Activated CD4-positive, alpha-beta T cell treated with anti-CD3 and anti-CD28 coated beads, Interleukin-2, amount 10 ng/mL, durations not matched to agents 24 days and 14 days (primary cell): ENCODE measurements at regions not wholly inside any gene's neighbourhood (a gene's known extent, or its start where the extent isn't known, plus 50 kb on each side); places are given as distances from the start of the nearest gene placed in this dataset.
"Not testable (repeated sequence)": the region's sequence is repeated elsewhere in the genome, so short reads cannot be mapped to it uniquely, and the experiment has no call there.

Experiments used
- DNase-seq: peaks from one replicate; pipeline ENCODE4 v3.0.0; 2022
- H3K27ac Mint-ChIP-seq: one replicate; pipeline ENCODE4 v1.8.0; 2022; ENCODE audit warnings: mild to moderate bottlenecking, mixed read lengths
- H3K27me3 Mint-ChIP-seq: one replicate; pipeline ENCODE4 v1.8.0; 2022; ENCODE audit warnings: mixed read lengths
- H3K36me3 Mint-ChIP-seq: one replicate; pipeline ENCODE4 v1.8.0; 2022; ENCODE audit warnings: low read depth, mild to moderate bottlenecking, mixed read lengths
- H3K4me1 Mint-ChIP-seq: one replicate; pipeline ENCODE4 v1.8.0; 2021; ENCODE audit warnings: mixed read lengths
- H3K4me3 Mint-ChIP-seq: one replicate; pipeline ENCODE4 v1.8.0; 2022; ENCODE audit warnings: mild to moderate bottlenecking, moderate library complexity, mixed read lengths
- H3K9me3 Mint-ChIP-seq: one replicate; pipeline ENCODE4 v1.8.0; 2021; ENCODE audit warnings: mixed read lengths
- intact Hi-C: fragments of 100-400 bp; cut with micrococcal nuclease; formaldehyde crosslinking; loops from one replicate; pipeline ENCODE4 v1.15.1; 2023

DNA sequence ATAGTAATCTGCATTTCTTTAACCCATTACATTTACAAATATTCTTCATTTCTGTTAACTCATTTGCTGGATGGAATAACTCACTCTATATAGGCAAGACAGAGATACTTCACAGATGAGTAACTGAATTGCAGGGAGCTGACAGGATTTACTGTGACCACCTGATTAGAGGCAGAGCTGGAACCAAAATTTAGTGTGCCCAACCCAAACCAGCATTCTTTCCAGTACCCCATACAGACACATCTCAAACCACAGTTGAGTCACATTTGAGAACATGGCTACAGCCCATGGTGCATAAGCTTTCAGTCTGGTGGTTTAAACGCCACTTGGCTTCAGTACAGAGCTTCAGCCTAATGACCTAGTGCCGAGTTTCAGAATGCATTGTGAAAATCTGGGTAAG, 138.4 kb upstream of the TENT5A start:
- H3K27ac Mint-ChIP-seq: no peak overlapping the region

DNA sequence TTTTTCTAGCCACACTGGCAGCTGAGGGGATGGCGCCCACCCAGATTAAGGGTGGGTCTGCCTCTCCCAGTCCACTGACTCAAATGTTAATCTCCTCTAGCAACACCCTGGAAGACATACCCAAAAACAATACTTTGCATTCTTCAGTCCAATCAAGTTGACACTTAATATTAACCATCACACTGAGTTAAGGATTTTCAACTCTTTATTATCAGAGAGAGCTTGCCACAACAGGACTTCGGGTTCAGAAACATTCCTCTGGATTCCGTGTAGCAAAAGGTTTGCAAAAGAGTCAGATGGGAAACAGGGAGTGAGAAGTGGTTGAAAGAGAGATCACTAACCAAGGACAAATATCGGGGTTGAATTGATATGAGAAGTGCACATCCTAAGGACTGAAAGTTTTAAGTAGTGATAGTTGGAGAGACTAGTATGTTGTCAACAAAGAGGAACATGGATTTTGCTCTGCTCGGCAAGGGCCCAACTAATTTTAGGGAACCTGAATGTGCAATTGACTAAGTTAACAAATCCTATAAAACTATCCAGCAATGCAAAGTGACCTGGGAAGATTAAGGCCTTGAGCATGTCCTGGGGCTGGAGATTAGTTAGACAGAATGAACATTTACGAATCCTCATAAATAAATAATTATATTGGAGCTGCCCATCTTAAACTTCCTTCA, 137.0 kb upstream of the TENT5A start:
- intact Hi-C loops: no loop called here
- no peaks in the 10 kb centered on the region for H3K36me3 Mint-ChIP-seq
- no peaks in the 10 kb centered on the region for H3K4me1 Mint-ChIP-seq
- no peaks in the 10 kb centered on the region for H3K9me3 Mint-ChIP-seq
- H3K4me3 Mint-ChIP-seq: no peak overlapping the region
- no peak overlapping the region for H3K27ac Mint-ChIP-seq
- no peaks in the 10 kb centered on the region for H3K27me3 Mint-ChIP-seq
- DNase-seq: no peak

More for the DNA sequence above, 138.4 kb upstream of the TENT5A start:
- intact Hi-C loops: no loop called here
- Mint-ChIP-seq H3K27me3 (no peaks in the 10 kb centered on the region), H3K36me3 (no peaks in the 10 kb centered on the region), H3K9me3 (no peaks in the 10 kb centered on the region), H3K4me3 (no peak overlapping the region), H3K4me1 (no peaks in the 10 kb centered on the region)
- no peak for DNase-seq

DNA sequence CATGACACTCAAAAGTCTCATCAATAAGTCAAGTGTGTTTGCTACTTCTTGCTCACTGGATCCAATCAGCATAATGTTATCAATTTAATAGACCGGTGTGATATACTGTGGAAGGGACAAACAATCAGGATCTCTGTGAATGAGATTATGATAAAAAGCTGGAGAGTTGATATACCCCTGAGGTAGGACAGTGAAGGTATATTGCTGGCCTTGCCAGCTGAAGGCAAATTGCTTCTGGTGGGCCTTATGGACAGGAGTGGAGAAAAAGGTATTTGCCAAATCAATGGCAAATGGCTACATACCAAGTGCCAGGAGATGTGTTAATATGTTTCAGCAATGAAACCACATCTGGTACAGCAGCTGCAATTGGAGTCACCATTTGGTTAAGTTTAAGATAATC, 134.4 kb upstream of the TENT5A start:
- intact Hi-C loops, H3K36me3 Mint-ChIP-seq, H3K9me3 Mint-ChIP-seq, H3K27ac Mint-ChIP-seq, H3K4me1 Mint-ChIP-seq, H3K27me3 Mint-ChIP-seq, H3K4me3 Mint-ChIP-seq, DNase-seq: not testable (repeated sequence)

GRCh38 chr6:81886157-81886556, 133.7 kb upstream of the TENT5A start:
- no peak for DNase-seq
- H3K27ac Mint-ChIP-seq: no peak overlapping the region
- H3K4me1 Mint-ChIP-seq: no peaks in the 10 kb centered on the region
- intact Hi-C loops: no loop called here
- no peaks in the 10 kb centered on the region for H3K27me3 Mint-ChIP-seq
- H3K36me3 Mint-ChIP-seq: no peaks in the 10 kb centered on the region
- H3K9me3 Mint-ChIP-seq: no peaks in the 10 kb centered on the region
- no peak overlapping the region for H3K4me3 Mint-ChIP-seq

DNA sequence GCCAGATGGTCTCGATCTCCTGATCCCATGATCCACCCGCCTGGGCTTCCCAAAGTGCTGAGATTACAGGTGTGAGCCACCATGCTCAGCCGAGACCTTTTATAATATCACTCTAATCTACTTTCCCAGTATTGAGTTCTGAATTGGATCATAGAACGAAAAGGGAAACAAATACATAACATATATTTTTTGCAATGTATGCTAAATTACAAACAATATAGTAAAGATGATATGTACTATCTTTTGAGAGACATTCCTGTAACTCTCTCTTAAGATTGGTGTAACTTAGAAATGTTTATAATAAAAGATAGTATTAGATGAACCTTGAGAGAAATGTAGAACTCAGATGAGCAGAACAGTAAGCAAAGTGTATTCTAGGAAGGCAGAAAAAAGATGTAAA, 129.2 kb upstream of the TENT5A start:
- no peaks in the 10 kb centered on the region for H3K4me1 Mint-ChIP-seq
- intact Hi-C loops: no loop called here
- no peak overlapping the region for H3K4me3 Mint-ChIP-seq
- no peak overlapping the region for H3K27ac Mint-ChIP-seq
- H3K27me3 Mint-ChIP-seq: no peaks in the 10 kb centered on the region
- H3K9me3 Mint-ChIP-seq: no peaks in the 10 kb centered on the region
- DNase-seq: no peak
- H3K36me3 Mint-ChIP-seq: no peaks in the 10 kb centered on the region

DNA sequence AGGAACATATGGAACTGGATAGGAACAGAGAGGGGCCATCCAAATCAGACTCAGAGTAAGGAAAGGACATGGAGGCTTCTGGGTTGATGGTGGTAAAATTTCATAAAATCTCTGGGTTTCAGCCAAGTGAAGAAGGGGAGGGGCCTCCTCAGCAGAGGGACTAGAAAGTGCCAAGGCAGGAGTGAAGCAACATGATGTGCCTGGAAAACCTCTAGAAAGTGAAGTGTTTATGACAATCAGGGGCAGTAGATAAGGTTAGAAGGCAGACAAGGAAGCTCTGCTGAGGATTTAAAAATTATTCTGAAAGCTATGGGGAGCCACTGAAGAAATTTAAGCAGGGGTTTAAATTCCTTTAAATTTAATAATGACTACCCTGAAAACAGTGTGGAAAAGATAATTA, 126.0 kb upstream of the TENT5A start:
- Mint-ChIP-seq H3K4me3 (no peak overlapping the region), H3K27me3 (no peaks in the 10 kb centered on the region), H3K36me3 (no peaks in the 10 kb centered on the region), H3K9me3 (no peaks in the 10 kb centered on the region), H3K27ac (no peak overlapping the region), H3K4me1 (no peaks in the 10 kb centered on the region)
- DNase-seq: no peak
- intact Hi-C loops: no loop called here

GRCh38 chr6:81876971-81877370, 124.5 kb upstream of the TENT5A start:
- intact Hi-C loops: no loop called here
- H3K36me3 Mint-ChIP-seq: no peaks in the 10 kb centered on the region
- no peak overlapping the region for H3K4me3 Mint-ChIP-seq
- H3K9me3 Mint-ChIP-seq: no peaks in the 10 kb centered on the region
- DNase-seq: no peak
- H3K4me1 Mint-ChIP-seq: no peaks in the 10 kb centered on the region
- H3K27me3 Mint-ChIP-seq: no peaks in the 10 kb centered on the region
- no peak overlapping the region for H3K27ac Mint-ChIP-seq

DNA sequence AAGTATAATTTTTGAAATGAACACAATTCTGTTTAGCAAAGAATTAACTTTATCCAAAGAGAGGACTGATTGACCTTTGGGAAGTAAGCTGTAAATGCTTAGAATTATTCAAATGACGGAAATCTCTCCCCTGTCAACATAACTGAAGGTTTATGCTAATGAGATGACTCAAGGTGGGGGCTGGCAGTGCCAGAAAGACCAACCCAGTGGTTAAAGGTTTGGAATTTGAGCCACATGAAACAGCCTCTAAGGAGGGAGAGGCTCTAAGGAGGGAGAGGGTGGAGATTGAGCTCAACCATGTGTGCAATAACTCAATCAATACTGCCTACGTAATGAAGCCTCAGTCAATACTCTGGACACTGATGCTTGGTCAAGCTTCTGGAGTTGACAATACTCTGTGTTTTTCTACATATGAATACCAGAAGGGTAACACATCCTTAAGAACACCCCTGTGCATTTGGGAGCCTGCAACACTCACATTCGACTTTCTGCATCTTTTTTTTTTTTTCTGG, 123.4 kb upstream of the TENT5A start:
- H3K4me3 Mint-ChIP-seq: no peak overlapping the region
- intact Hi-C loops: no loop called here
- H3K27me3 Mint-ChIP-seq: no peaks in the 10 kb centered on the region
- H3K9me3 Mint-ChIP-seq: peaks cover 7% of the 10 kb centered on the region
- no peaks in the 10 kb centered on the region for H3K4me1 Mint-ChIP-seq
- H3K36me3 Mint-ChIP-seq: no peaks in the 10 kb centered on the region
- H3K27ac Mint-ChIP-seq: no peak overlapping the region
- DNase-seq: no peak

- H3K9me3 Mint-ChIP-seq, intact Hi-C loops, H3K27ac Mint-ChIP-seq, H3K4me3 Mint-ChIP-seq, H3K27me3 Mint-ChIP-seq, H3K36me3 Mint-ChIP-seq, H3K4me1 Mint-ChIP-seq, DNase-seq: not testable (repeated sequence)
These were observed 117.4 kb upstream of the TENT5A start for GRCh38 chr6:81869749-81870508.

DNA sequence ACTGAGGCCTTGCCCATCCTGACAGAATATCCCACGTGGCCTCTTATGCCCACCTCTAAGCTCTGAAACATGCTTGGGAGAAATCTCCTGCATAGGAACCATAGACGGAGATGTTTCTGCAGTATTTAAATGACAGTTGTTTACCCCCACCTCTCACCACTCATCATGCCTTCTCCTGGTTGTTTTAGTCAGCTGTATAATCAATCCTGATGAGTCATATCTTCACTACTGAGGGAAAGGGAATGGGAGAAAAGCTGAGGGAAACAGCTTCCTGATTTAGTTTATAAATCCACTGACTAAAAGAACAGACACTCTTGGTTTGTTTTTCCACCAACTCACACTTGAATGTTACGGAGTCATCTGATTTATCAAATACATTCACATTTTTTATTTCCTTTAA, 113.2 kb upstream of the TENT5A start:
- Mint-ChIP-seq H3K4me1 (no peaks in the 10 kb centered on the region), H3K27me3 (no peaks in the 10 kb centered on the region), H3K36me3 (no peaks in the 10 kb centered on the region), H3K4me3 (no peak overlapping the region), H3K9me3 (no peaks in the 10 kb centered on the region), H3K27ac (no peak overlapping the region)
- no peak for DNase-seq
- intact Hi-C loops: no loop called here

- no peak for DNase-seq
- Mint-ChIP-seq H3K36me3 (no peaks in the 10 kb centered on the region), H3K27ac (no peak overlapping the region), H3K4me3 (no peak overlapping the region), H3K4me1 (no peaks in the 10 kb centered on the region), H3K27me3 (no peaks in the 10 kb centered on the region), H3K9me3 (no peaks in the 10 kb centered on the region)
- intact Hi-C loops: no loop called here
These were observed 111.6 kb upstream of the TENT5A start for GRCh38 chr6:81864124-81864523.

GRCh38 chr6:81863123-81863522, 110.6 kb upstream of the TENT5A start:
- H3K4me3 Mint-ChIP-seq: no peak overlapping the region
- H3K36me3 Mint-ChIP-seq: no peaks in the 10 kb centered on the region
- H3K9me3 Mint-ChIP-seq: no peaks in the 10 kb centered on the region
- H3K4me1 Mint-ChIP-seq: no peaks in the 10 kb centered on the region
- intact Hi-C loops: no loop called here
- H3K27me3 Mint-ChIP-seq: no peaks in the 10 kb centered on the region
- H3K27ac Mint-ChIP-seq: no peak overlapping the region
- DNase-seq: no peak

- H3K27me3 Mint-ChIP-seq: no peaks in the 10 kb centered on the region
- no peaks in the 10 kb centered on the region for H3K4me1 Mint-ChIP-seq
- H3K27ac Mint-ChIP-seq: no peak overlapping the region
- intact Hi-C loops: no loop called here
- H3K36me3 Mint-ChIP-seq: no peaks in the 10 kb centered on the region
- no peaks in the 10 kb centered on the region for H3K9me3 Mint-ChIP-seq
- no peak overlapping the region for H3K4me3 Mint-ChIP-seq
- DNase-seq: no peak
These were observed 108.8 kb upstream of the TENT5A start for GRCh38 chr6:81861281-81861680.

- intact Hi-C loops: no loop called here
- Mint-ChIP-seq H3K4me1 (no peaks in the 10 kb centered on the region), H3K27ac (no peak overlapping the region), H3K27me3 (no peaks in the 10 kb centered on the region), H3K4me3 (no peak overlapping the region), H3K36me3 (no peaks in the 10 kb centered on the region), H3K9me3 (no peaks in the 10 kb centered on the region)
- no peak for DNase-seq
These were observed 107.4 kb upstream of the TENT5A start for GRCh38 chr6:81859884-81860283.

- no peaks in the 10 kb centered on the region for H3K9me3 Mint-ChIP-seq
- no peaks in the 10 kb centered on the region for H3K36me3 Mint-ChIP-seq
- intact Hi-C loops: no loop called here
- H3K4me1 Mint-ChIP-seq: no peaks in the 10 kb centered on the region
- DNase-seq: no peak
- H3K4me3 Mint-ChIP-seq: no peak overlapping the region
- H3K27ac Mint-ChIP-seq: no peak overlapping the region
- no peaks in the 10 kb centered on the region for H3K27me3 Mint-ChIP-seq
These were observed 105.3 kb upstream of the TENT5A start for GRCh38 chr6:81857812-81858211.
